Muscle of arm (tissue), 1 donor: ENCODE measurements at regions not wholly inside any gene's neighbourhood (a gene's known extent, or its start where the extent isn't known, plus 50 kb on each side); places are given as distances from the start of the nearest gene placed in this dataset.

ENCODE experiments used
- DNase-seq: peaks from one replicate; pipeline ENCODE4 v3.0.0-alpha.2; 2013

DNA sequence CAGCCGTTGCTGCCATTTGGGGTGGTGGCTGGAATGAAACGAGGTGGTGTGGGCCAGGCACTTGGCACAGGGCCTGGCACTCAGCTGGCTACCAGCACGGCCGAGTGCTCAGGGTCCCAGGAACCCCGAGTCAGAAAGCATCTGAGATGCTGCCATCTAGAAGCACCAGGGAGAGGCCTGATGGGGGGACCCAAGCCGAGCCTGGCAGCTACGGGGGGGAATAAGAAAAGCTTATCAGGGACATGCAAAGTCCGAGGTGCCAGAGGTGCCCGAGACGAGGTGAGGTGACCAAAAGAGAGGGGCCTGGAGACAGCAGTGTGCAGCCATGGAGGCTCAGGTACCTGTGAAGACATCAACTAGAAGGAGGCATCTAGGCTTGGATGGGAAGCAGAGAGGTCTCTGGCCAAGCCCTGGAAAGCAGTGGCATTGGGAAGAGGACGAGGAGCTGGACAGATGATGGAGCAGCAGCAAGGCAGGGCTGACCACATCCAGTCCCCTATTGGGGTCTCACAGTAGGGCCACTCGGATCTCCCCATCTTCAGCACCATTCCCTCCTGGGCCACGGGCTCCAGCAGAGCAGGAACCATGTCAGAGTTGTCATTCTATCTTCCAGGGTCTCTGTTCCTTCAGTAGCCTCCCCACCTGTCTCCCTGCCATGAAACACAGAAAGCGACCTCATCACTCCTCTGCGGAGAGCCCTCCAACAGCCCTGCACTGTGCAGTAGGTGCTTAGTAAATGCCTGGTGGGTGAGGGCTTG, 59.3 kb upstream of the DIO3 start:
- no peak for DNase-seq

GRCh38 chr14:101502761-101503392, 58.4 kb upstream of the DIO3 start:
- no peak for DNase-seq

DNA sequence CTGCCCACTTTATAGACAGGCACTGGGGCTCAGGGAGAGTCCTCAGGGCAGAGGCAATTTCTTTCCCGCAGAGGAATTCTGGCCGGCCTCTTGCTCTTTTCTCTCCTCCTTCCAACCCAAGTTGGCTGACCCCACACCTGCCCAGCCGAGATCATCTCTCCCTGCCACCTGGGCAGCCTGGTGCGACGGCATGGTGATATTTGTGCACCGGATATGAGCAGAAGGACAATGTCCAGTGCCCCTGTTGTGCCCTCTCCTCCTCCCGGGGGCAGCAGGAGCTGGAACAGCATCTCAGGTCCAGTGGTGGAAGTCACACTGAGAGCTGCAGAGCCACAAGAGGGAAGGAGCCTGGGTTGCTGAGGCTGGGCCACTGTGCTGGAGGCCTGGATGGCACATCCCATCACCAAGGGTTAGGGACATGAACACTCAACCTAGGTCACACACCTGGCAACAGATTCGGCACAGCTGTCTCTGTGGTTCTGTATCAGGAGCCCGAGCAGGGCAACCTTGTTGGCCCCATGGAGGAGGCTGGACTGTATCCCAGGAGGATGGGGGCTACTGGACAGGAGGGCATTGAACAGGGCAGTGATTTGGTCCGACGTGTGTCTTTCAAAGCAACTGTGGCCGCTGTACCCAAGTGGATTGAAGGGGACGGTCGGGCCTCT, 57.7 kb upstream of the DIO3 start:
- DNase-seq = no peak

DNA sequence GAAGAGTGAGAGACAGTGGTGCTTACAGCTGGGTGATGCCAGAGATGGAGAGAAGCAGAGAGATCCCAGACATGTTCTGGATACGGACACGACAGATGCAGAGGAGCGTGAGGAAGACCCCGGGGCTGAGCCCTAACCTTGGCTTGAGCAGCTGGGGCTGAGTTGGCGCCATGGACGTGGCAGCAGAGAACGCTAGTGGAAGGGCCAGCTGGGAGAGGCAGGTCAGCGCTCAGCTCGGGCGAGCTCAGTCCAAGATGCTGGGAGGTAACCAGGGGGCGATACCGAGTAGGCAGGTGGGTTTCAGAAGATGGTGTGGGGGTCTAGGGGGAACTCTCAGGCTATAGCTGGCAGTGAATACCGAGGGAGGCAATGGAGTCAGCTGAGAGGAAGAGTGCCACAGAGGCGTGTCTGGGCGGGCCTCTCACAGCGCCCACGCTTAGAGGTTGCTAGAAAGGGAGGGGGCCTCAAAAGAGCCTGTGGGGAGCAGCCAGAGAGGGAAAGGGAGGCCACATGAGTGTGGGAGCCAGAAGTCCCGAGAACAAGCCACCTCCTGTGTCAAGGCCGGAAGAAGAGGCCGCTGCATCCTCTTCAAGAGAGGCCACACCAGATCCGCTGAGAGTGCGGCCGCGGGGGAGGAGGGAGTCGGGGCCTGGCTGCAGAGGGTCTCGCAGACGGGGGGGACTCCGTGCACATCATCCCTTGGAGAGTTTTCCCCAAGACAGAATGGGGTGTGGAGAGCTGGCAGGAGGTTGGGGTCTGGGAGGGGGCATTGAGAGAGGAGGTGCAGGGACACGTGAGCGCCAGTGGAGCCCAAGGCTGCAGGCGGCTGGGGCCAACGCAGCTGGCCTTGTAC, 57.0 kb upstream of the DIO3 start:
- no peak for DNase-seq

GRCh38 chr14:101505236-101505970, 55.9 kb upstream of the DIO3 start:
- DNase-seq = no peak

DNA sequence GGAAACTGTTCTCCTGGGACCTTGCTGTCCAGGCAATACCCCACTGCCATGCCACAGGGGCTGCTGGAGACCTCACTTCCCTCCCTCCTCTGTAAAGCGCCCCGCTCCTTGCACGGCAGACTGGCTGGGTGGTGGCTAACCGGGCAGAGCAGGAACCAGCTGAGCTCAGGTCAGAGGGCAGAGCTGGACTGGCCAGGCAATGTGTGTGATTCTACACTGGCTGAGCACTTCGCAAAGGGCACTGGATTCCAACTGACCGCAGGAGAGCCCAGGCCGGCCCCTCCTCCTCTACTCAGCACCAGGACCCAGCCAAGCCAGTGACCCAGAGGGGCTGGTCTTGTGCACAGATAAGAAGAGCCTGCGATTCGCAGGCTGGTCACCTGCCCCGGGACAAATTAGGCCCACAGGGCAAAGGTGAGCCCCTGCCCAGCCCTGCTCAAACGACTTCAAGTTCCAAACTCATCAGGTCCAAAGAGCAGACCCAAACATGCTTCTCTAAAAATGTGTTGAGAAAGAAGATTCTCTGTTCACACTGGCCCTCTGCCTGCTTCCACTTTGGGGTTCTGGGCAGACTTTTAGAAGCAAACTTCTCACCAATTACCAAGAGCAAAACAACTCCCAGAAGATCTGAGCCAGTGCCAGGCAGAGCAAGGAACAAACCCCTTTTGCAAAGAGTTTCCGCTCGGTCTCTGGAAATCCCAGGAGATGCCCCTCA, 54.9 kb upstream of the DIO3 start:
- DNase-seq = no peak

GRCh38 chr14:101506926-101507835, 54.1 kb upstream of the DIO3 start:
- DNase-seq = no peak

DNA sequence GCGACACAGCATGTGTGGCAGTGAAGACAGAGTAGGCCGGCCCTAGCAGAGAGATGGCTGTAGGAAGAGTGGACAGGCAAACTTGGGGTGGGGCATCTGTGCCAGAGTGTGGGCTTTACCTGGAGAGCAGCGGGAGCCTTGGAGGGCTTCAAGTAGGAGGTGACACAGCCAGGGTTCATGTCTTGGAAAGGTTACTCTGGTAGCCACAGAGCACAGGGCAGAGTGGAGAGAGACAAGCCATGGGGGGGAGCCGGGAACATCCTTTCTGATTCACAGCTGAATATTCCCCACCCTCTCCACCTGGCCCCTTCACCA, 53.5 kb upstream of the DIO3 start:
- no peak for DNase-seq

- DNase-seq = no peak
Measured at GRCh38 chr14:101508196-101508947, 52.9 kb upstream of the DIO3 start.

GRCh38 chr14:101508948-101509729, 52.2 kb upstream of the DIO3 start:
- no peak for DNase-seq

GRCh38 chr14:101509730-101510371, 51.4 kb upstream of the DIO3 start:
- no peak for DNase-seq

GRCh38 chr14:101511199-101511598, 50.1 kb upstream of the DIO3 start:
- DNase-seq = no peak
